ENCODE measurements at regions not wholly inside any gene's neighbourhood (a gene's known extent, or its start where the extent isn't known, plus 50 kb on each side); places are given as distances from the start of the nearest gene placed in this dataset.

DNA sequence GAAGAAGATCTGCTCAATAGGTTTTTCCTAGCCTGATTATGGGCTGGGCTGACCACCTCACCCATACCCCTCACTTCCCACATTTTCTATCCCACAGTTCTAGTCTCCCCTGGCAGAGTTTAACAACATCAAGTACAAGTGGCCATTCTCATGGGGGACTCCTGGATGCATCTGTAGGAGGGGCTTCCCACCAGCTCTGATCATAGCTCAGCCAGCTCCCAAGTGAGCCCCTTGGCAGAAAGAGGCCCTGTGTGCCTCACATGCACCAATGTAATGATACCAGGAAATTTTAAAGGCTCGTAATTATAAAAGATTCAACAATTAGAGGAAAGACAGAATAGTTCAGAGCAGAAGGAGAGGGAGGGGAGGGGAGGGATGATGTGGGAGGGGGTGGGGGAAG is 144.2 kb upstream of the SYT13 start:
- Histone ChIP-seq H3K4me3 (ENCODE audit: low read depth, low read length) (no peak overlapping the region), H3K9me3 (no peaks in the 10 kb centered on the region), H3K4me1 (no peaks in the 10 kb centered on the region), H3K27me3 (replicated peaks; ENCODE audit: control insufficient read depth, insufficient read depth, low read length) (peaks cover 5% of the 10 kb centered on the region), H3K36me3 (ENCODE audit: control insufficient read depth, insufficient read depth, low read length) (no peaks in the 10 kb centered on the region)
- CTCF ChIA-PET: no interaction called here
- peaks cover 6% of the 10 kb centered on the region for H3K36me3 Mint-ChIP-seq (ENCODE audit: insufficient read depth, unreplicated experiment)
- H3K4me3 Mint-ChIP-seq (ENCODE audit: unreplicated experiment): no peak overlapping the region
- POLR2A ChIA-PET: no interaction called here
- H3K4me1 Mint-ChIP-seq (ENCODE audit: low read depth, unreplicated experiment): no peaks in the 10 kb centered on the region
- no peak for TF ChIP-seq CTCF (IDR thresholded peaks at IDR 0.05; ENCODE audit: insufficient read depth in 1 of 2, low read depth in 1 of 2, low read length in 1 of 2, severe bottlenecking in 1 of 2, unreplicated experiment in 1 of 2)
- DNase-seq: no peak
- intact Hi-C loops (cut with micrococcal nuclease; ENCODE audit: unreplicated experiment): no loop called here
- H3K27ac Mint-ChIP-seq (ENCODE audit: unreplicated experiment): no peak overlapping the region
- BruUV-seq (replicated peaks): no TSS peak
- no peaks in the 10 kb centered on the region for H3K9me3 Mint-ChIP-seq (ENCODE audit: unreplicated experiment)
- H3K27me3 Mint-ChIP-seq (ENCODE audit: insufficient read depth, unreplicated experiment): peaks cover 34% of the 10 kb centered on the region

DNA sequence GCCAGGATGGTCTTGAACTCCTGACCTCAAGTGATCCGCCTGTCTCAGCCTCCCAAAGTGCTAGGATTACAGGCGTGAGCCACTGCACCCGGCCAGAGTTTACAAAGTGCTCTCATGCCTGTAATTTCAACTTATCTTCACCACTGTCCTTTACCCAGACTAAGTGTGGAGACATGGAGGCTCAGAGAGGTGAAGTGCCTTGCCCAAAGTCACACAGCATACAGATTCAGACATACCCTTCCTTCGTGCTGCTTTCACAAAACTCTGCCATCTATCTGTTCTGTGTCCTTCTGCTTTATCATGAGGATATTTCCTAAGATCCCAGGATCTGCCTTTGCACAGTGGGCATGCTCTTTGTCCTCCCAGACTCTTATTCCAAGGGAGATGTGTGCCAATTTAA is 143.6 kb upstream of the SYT13 start:
- peaks cover 35% of the 10 kb centered on the region for H3K27me3 Mint-ChIP-seq (ENCODE audit: insufficient read depth, unreplicated experiment)
- H3K36me3 ChIP-seq (ENCODE audit: control insufficient read depth, insufficient read depth, low read length): no peaks in the 10 kb centered on the region

DNA sequence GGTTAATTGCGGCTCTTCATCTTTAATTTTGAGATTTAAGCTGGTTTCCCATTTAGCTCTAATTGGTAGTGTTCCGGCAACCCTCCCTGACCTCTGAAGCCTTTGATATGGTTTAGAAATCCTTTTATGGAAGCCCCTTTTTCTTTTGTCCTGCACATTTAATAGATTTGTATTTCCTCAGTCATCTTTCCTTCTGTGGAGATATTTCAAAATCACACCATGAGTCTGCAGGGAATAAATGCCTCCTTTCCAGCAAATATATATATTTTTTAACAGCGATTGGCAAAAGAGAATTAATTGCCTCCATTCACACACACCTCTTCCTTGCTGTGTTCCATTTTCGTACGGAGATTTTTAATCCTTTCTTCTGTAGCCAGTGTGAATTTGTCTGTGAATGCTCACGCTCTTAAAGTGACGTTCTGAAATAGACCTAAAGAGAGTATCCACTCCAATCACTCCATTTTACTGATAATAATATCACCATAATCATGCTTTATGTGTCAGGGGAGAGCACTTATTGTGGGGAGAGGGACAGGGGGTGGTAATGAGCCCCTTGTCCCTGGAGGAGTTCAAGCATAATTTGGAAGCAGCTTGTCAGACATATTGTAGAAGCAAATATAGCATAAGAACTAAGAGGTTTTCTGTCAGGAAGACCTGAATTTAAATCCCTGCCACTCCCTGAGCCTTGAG is 142.5 kb upstream of the SYT13 start:
- H3K27me3 Mint-ChIP-seq (ENCODE audit: insufficient read depth, unreplicated experiment): peaks cover 31% of the 10 kb centered on the region
- no peaks in the 10 kb centered on the region for H3K4me1 Mint-ChIP-seq (ENCODE audit: low read depth, unreplicated experiment)
- peaks cover 3% of the 10 kb centered on the region for H3K27me3 ChIP-seq (replicated peaks; ENCODE audit: control insufficient read depth, insufficient read depth, low read length)

More for the DNA sequence above, 143.6 kb upstream of the SYT13 start:
- DNase-seq: no peak
- Mint-ChIP-seq H3K27ac (ENCODE audit: unreplicated experiment) (no peak overlapping the region), H3K9me3 (ENCODE audit: unreplicated experiment) (no peaks in the 10 kb centered on the region), H3K4me3 (ENCODE audit: unreplicated experiment) (no peak overlapping the region), H3K36me3 (ENCODE audit: insufficient read depth, unreplicated experiment) (peaks cover 6% of the 10 kb centered on the region), H3K4me1 (ENCODE audit: low read depth, unreplicated experiment) (no peaks in the 10 kb centered on the region)
- BruUV-seq (replicated peaks): no TSS peak
- Histone ChIP-seq H3K4me3 (ENCODE audit: low read depth, low read length) (no peak overlapping the region), H3K9me3 (no peaks in the 10 kb centered on the region), H3K27me3 (replicated peaks; ENCODE audit: control insufficient read depth, insufficient read depth, low read length) (peaks cover 3% of the 10 kb centered on the region), H3K4me1 (no peaks in the 10 kb centered on the region)
- intact Hi-C loops (cut with micrococcal nuclease; ENCODE audit: unreplicated experiment): no loop called here
- TF ChIP-seq CTCF (IDR thresholded peaks at IDR 0.05; ENCODE audit: insufficient read depth in 1 of 2, low read depth in 1 of 2, low read length in 1 of 2, severe bottlenecking in 1 of 2, unreplicated experiment in 1 of 2): no peak
- ChIA-PET CTCF (interaction anchor here (0.5 kb wide), 1 partner anchor 196 kb away, joined by 4 read pairs; no protein-coding TSS in a partner anchor), POLR2A (no interaction called here)

More for the DNA sequence above, 142.5 kb upstream of the SYT13 start:
- BruUV-seq (replicated peaks): no TSS peak
- no peaks in the 10 kb centered on the region for H3K9me3 ChIP-seq
- H3K4me3 Mint-ChIP-seq (ENCODE audit: unreplicated experiment): no peak overlapping the region
- no peaks in the 10 kb centered on the region for H3K36me3 ChIP-seq (ENCODE audit: control insufficient read depth, insufficient read depth, low read length)
- H3K4me1 ChIP-seq: no peaks in the 10 kb centered on the region
- no peak for DNase-seq
- H3K36me3 Mint-ChIP-seq (ENCODE audit: insufficient read depth, unreplicated experiment): peaks cover 6% of the 10 kb centered on the region
- no peak overlapping the region for H3K27ac Mint-ChIP-seq (ENCODE audit: unreplicated experiment)
- no peak overlapping the region for H3K4me3 ChIP-seq (ENCODE audit: low read depth, low read length)
- ChIA-PET POLR2A (no interaction called here), CTCF (no interaction called here)
- no peak for TF ChIP-seq CTCF (IDR thresholded peaks at IDR 0.05; ENCODE audit: insufficient read depth in 1 of 2, low read depth in 1 of 2, low read length in 1 of 2, severe bottlenecking in 1 of 2, unreplicated experiment in 1 of 2)
- intact Hi-C loops (cut with micrococcal nuclease; ENCODE audit: unreplicated experiment): no loop called here
- no peaks in the 10 kb centered on the region for H3K9me3 Mint-ChIP-seq (ENCODE audit: unreplicated experiment)

Measured in Caco-2 (cell line).